Hematopoietic multipotent progenitor cell treated with erythropoietin and hydrocortisone succinate and interleukin-3 and kit ligand, for 17 days (in vitro differentiated cells): ENCODE measurements at regions not wholly inside any gene's neighbourhood (a gene's known extent, or its start where the extent isn't known, plus 50 kb on each side); places are given as distances from the start of the nearest gene placed in this dataset.

ENCODE experiments used
- DNase-seq: peaks from one replicate; pipeline ENCODE4 v3.0.0-alpha.2; 2015; ENCODE audit warnings: low spot score

- no peak for DNase-seq
Measured at GRCh38 chr22:47394504-47395440, 632.3 kb downstream of the TBC1D22A start.

GRCh38 chr22:47393191-47393590, 630.7 kb downstream of the TBC1D22A start:
- DNase-seq = no peak

- no peak for DNase-seq
Measured at GRCh38 chr22:47392729-47393128, 630.3 kb downstream of the TBC1D22A start.

GRCh38 chr22:47392054-47392347, 629.6 kb downstream of the TBC1D22A start:
- no peak for DNase-seq

- no peak for DNase-seq
Measured at GRCh38 chr22:47391169-47392053, 629.0 kb downstream of the TBC1D22A start.

- DNase-seq = no peak
Measured at GRCh38 chr22:47390026-47390970, 627.8 kb downstream of the TBC1D22A start.

GRCh38 chr22:47389201-47389600, 626.8 kb downstream of the TBC1D22A start:
- DNase-seq = no peak

- no peak for DNase-seq
Measured at GRCh38 chr22:47388778-47389177, 626.3 kb downstream of the TBC1D22A start.

- no peak for DNase-seq
Measured at GRCh38 chr22:47388331-47388730, 625.9 kb downstream of the TBC1D22A start.

- no peak for DNase-seq
Measured at GRCh38 chr22:47386812-47387510, 624.5 kb downstream of the TBC1D22A start.

- no peak for DNase-seq
Measured at GRCh38 chr22:47384977-47385376, 622.5 kb downstream of the TBC1D22A start.

GRCh38 chr22:47382164-47382890, 619.9 kb downstream of the TBC1D22A start:
- no peak for DNase-seq

GRCh38 chr22:47381240-47381639, 618.8 kb downstream of the TBC1D22A start:
- no peak for DNase-seq

- DNase-seq = no peak
Measured at GRCh38 chr22:47380692-47381091, 618.2 kb downstream of the TBC1D22A start.

GRCh38 chr22:47379037-47379436, 616.6 kb downstream of the TBC1D22A start:
- no peak for DNase-seq

- no peak for DNase-seq
Measured at GRCh38 chr22:47377926-47378560, 615.6 kb downstream of the TBC1D22A start.

- DNase-seq = no peak
Measured at GRCh38 chr22:47376901-47377505, 614.6 kb downstream of the TBC1D22A start.

- DNase-seq = no peak
Measured at GRCh38 chr22:47376322-47376700, 613.9 kb downstream of the TBC1D22A start.

GRCh38 chr22:47375621-47376321, 613.3 kb downstream of the TBC1D22A start:
- DNase-seq = no peak
